HCT116 (cell line): ENCODE measurements at regions not wholly inside any gene's neighbourhood (a gene's known extent, or its start where the extent isn't known, plus 50 kb on each side); places are given as distances from the start of the nearest gene placed in this dataset.

Source experiments
- POLR2A ChIP-seq: IDR thresholded peaks from 2 replicates; pipeline ENCODE4 v1.7.0; 2011; ENCODE audit warnings: borderline replicate concordance; ENCODE audit not compliant: insufficient read depth, insufficient read length; ENCODE audit errors: extremely low read depth
- POLR2AphosphoS5 ChIP-seq: IDR thresholded peaks from 2 replicates; pipeline ENCODE4 v1.6.1; 2011; ENCODE audit warnings: mild to moderate bottlenecking, low read depth, low read length, moderate library complexity
- TF ChIP-seq, protein P1 (sequence below), 3 experiments: fragments of 200-600 bp in 1 of 3; sonication (generic) in 1 of 3; IDR thresholded peaks in 2 of 3; conservative IDR thresholded peaks in 1 of 3; 2 replicates each; pipeline ENCODE4 v1.5.1; 2012 to 2017; ENCODE audit warnings: low read depth in 2 of 3, low read length in 2 of 3, antibody characterized with exemption in 1 of 3, borderline replicate concordance in 1 of 3, control low read depth in 1 of 3, mild to moderate bottlenecking in 1 of 3, mixed read lengths in 1 of 3, mixed run types in 1 of 3, moderate library complexity in 1 of 3; ENCODE audit not compliant: insufficient read depth in 1 of 3
- TF ChIP-seq, protein P2 (sequence below): IDR thresholded peaks from 2 replicates; pipeline ENCODE4 v1.6.1; 2012

DNA sequence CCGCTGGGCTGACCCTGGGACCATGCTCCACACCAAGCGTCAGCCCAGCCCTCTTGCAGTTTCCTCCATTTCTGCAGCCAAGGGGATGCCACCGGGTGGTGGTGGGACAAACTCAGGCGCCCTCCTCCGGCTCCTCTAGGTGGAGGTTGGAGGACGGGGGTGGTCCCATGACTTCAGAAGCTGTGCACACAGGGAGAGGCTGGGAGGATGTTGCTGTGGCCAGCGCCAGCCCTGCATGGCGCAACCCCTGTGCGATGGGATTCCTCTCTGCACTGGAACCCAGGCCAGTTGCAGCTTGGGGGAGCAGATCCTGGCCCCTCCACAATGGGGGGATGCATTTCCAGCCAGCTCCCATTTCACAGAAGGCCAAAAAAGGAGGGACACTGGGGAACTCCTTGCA lies 246.5 kb downstream of the C16orf95 start:
- TF ChIP-seq, protein P1, sequence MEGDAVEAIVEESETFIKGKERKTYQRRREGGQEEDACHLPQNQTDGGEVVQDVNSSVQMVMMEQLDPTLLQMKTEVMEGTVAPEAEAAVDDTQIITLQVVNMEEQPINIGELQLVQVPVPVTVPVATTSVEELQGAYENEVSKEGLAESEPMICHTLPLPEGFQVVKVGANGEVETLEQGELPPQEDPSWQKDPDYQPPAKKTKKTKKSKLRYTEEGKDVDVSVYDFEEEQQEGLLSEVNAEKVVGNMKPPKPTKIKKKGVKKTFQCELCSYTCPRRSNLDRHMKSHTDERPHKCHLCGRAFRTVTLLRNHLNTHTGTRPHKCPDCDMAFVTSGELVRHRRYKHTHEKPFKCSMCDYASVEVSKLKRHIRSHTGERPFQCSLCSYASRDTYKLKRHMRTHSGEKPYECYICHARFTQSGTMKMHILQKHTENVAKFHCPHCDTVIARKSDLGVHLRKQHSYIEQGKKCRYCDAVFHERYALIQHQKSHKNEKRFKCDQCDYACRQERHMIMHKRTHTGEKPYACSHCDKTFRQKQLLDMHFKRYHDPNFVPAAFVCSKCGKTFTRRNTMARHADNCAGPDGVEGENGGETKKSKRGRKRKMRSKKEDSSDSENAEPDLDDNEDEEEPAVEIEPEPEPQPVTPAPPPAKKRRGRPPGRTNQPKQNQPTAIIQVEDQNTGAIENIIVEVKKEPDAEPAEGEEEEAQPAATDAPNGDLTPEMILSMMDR (IDR thresholded peaks at IDR 0.05 in 2 of 3, conservative IDR thresholded peaks at IDR 0.05 in 1 of 3; ENCODE audit: borderline replicate concordance in 1 of 3, insufficient read depth in 1 of 3, low read depth in 2 of 3, low read length in 2 of 3) = no peak
- TF ChIP-seq, protein P2, sequence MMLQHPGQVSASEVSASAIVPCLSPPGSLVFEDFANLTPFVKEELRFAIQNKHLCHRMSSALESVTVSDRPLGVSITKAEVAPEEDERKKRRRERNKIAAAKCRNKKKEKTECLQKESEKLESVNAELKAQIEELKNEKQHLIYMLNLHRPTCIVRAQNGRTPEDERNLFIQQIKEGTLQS = no peak
- no peak for TF ChIP-seq POLR2A
- TF ChIP-seq POLR2AphosphoS5 = no peak
